GM10266 (cell line): ENCODE measurements at regions not wholly inside any gene's neighbourhood (a gene's known extent, or its start where the extent isn't known, plus 50 kb on each side); places are given as distances from the start of the nearest gene placed in this dataset.

ENCODE experiments used
- DNase-seq: peaks from one replicate; pipeline ENCODE4 v3.0.0; 2012; ENCODE audit errors: extremely low spot score
- CTCF ChIP-seq: IDR thresholded peaks from 2 replicates; pipeline ENCODE4 v1.5.1; 2012; ENCODE audit warnings: mild to moderate bottlenecking, low read depth; ENCODE audit not compliant: control insufficient read depth, insufficient read depth; ENCODE audit errors: missing control alignments

- no peak for DNase-seq
- no peak for TF ChIP-seq CTCF
Measured at GRCh38 chr1:38193040-38193439, 146.4 kb upstream of the POU3F1 start.

- no peak for DNase-seq
- TF ChIP-seq CTCF = no peak
Measured at GRCh38 chr1:38191461-38191860, 144.9 kb upstream of the POU3F1 start.

- TF ChIP-seq CTCF = no peak
- no peak for DNase-seq
Measured at GRCh38 chr1:38190983-38191382, 144.4 kb upstream of the POU3F1 start.

GRCh38 chr1:38187552-38187951 lies 141.0 kb upstream of the POU3F1 start:
- no peak for TF ChIP-seq CTCF
- DNase-seq = no peak

GRCh38 chr1:38186566-38186965 lies 140.0 kb upstream of the POU3F1 start:
- no peak for DNase-seq
- no peak for TF ChIP-seq CTCF

- no peak for DNase-seq
- TF ChIP-seq CTCF = no peak
Measured at GRCh38 chr1:38185913-38186312, 139.3 kb upstream of the POU3F1 start.

GRCh38 chr1:38183747-38184146 lies 137.2 kb upstream of the POU3F1 start:
- no peak for TF ChIP-seq CTCF
- no peak for DNase-seq
